ENCODE measurements at regions not wholly inside any gene's neighbourhood (a gene's known extent, or its start where the extent isn't known, plus 50 kb on each side); places are given as distances from the start of the nearest gene placed in this dataset.

DNA sequence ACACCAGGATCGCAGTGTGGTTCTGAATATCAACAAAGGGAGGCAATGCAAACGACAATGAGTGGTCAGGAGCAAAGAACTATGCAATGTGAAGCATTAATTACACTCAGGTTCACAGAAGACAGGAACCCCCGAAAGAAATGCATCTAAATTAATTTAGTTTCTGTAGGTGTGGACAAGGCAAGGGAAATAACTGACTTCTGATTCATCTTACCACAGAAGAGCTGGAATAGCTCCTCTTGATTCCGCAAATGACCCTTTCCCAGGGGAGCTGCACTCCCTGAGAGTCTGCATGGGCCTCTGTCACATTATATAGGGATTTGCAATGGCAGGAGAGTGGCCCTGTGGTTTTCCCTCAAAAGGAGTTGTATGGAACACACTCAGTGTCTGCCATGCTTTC lies 263.9 kb upstream of the APCDD1 start:
- H3K9ac ChIP-seq (ENCODE audit: low read length): no peak overlapping the region
- no peaks in the 10 kb centered on the region for H3K36me3 ChIP-seq (replicated peaks; ENCODE audit: insufficient read depth, low read length)
- H2AFZ ChIP-seq (ENCODE audit: low read length): no peak overlapping the region
- DNase-seq: no peak
- H3K79me2 ChIP-seq (ENCODE audit: low read length): no peaks in the 10 kb centered on the region
- no peak overlapping the region for H3K4me3 ChIP-seq (ENCODE audit: low read length)
- H3K4me1 ChIP-seq (ENCODE audit: low read length): no peaks in the 10 kb centered on the region
- no peaks in the 10 kb centered on the region for H3K9me2 ChIP-seq (replicated peaks; ENCODE audit: insufficient read depth, low read length)
- H3K9me3 ChIP-seq (replicated peaks; ENCODE audit: insufficient read depth, low read length): no peaks in the 10 kb centered on the region
- H3K4me2 ChIP-seq (ENCODE audit: low read depth, low read length): no peak overlapping the region
- no peak overlapping the region for H3K27ac ChIP-seq (ENCODE audit: low read length)
- H4K20me1 ChIP-seq (ENCODE audit: insufficient read depth, low read length): no peaks in the 10 kb centered on the region
- TF ChIP-seq EZH2 (optimal IDR thresholded peaks at IDR 0.05; ENCODE audit: low read depth, low read length) (no peak), EZH2phosphoT487 (IDR thresholded peaks at IDR 0.05; ENCODE audit: low read length) (no peak)
- H3K27me3 ChIP-seq (replicated peaks; ENCODE audit: insufficient read depth, low read length): no peaks in the 10 kb centered on the region
- H3F3A ChIP-seq (ENCODE audit: insufficient read depth, low read length): no peaks in the 10 kb centered on the region

DNA sequence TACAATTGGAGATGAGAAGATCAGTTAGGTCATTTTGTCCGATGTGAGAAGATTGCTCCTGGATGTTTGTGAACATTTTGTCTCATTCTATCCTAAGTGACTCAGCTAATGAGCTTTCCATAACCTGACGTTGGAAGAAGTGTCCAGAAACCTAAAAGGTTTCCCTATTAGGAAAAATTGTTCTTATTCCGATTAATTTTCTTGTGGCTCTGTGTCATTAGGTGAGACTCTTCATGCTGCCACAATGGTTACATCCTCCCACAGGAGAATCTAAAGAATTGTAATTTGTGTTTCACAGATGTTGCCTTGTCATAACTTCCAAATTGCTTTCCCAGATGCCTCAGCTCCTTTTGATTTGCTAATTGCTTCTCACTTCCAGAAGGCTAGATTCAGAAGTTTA lies 261.0 kb upstream of the APCDD1 start:
- H3K27me3 ChIP-seq (replicated peaks; ENCODE audit: insufficient read depth, low read length): no peaks in the 10 kb centered on the region
- no peaks in the 10 kb centered on the region for H4K20me1 ChIP-seq (ENCODE audit: insufficient read depth, low read length)
- no peak overlapping the region for H3K9ac ChIP-seq (ENCODE audit: low read length)
- no peaks in the 10 kb centered on the region for H3K9me2 ChIP-seq (replicated peaks; ENCODE audit: insufficient read depth, low read length)
- no peak overlapping the region for H3K4me2 ChIP-seq (ENCODE audit: low read depth, low read length)
- H3K9me3 ChIP-seq (replicated peaks; ENCODE audit: insufficient read depth, low read length): no peaks in the 10 kb centered on the region
- H3F3A ChIP-seq (ENCODE audit: insufficient read depth, low read length): no peaks in the 10 kb centered on the region
- H3K27ac ChIP-seq (ENCODE audit: low read length): no peak overlapping the region
- TF ChIP-seq EZH2 (optimal IDR thresholded peaks at IDR 0.05; ENCODE audit: low read depth, low read length) (no peak), EZH2phosphoT487 (IDR thresholded peaks at IDR 0.05; ENCODE audit: low read length) (no peak)
- TF ChIP-seq, protein P1, sequence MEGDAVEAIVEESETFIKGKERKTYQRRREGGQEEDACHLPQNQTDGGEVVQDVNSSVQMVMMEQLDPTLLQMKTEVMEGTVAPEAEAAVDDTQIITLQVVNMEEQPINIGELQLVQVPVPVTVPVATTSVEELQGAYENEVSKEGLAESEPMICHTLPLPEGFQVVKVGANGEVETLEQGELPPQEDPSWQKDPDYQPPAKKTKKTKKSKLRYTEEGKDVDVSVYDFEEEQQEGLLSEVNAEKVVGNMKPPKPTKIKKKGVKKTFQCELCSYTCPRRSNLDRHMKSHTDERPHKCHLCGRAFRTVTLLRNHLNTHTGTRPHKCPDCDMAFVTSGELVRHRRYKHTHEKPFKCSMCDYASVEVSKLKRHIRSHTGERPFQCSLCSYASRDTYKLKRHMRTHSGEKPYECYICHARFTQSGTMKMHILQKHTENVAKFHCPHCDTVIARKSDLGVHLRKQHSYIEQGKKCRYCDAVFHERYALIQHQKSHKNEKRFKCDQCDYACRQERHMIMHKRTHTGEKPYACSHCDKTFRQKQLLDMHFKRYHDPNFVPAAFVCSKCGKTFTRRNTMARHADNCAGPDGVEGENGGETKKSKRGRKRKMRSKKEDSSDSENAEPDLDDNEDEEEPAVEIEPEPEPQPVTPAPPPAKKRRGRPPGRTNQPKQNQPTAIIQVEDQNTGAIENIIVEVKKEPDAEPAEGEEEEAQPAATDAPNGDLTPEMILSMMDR (IDR thresholded peaks at IDR 0.05; ENCODE audit: low read length): no peak
- H3K79me2 ChIP-seq (ENCODE audit: low read length): no peaks in the 10 kb centered on the region
- H2AFZ ChIP-seq (ENCODE audit: low read length): no peak overlapping the region
- H3K4me1 ChIP-seq (ENCODE audit: low read length): no peaks in the 10 kb centered on the region
- no peak overlapping the region for H3K4me3 ChIP-seq (ENCODE audit: low read length)
- no peak for DNase-seq
- H3K36me3 ChIP-seq (replicated peaks; ENCODE audit: insufficient read depth, low read length): no peaks in the 10 kb centered on the region

DNA sequence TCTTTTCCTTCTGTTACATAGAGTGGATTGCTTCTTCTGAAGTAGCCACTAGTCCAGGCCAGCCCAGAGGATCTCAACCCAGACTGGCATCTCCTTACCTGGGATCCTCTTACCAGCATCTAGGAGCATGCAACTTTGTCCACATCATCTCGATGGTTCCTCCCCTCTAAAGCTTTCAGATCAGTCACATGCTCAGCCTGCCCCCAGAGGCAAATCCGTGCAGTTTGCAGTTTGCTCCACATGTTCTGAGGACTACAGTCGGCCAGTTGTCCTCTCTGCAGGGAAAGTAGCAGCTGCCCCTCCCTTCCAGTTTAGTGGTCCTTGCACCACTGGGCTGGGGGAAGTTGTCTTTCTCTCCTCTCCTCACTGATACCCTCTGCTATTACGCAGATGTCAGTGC lies 259.8 kb upstream of the APCDD1 start:
- H3K4me2 ChIP-seq (ENCODE audit: low read depth, low read length): no peak overlapping the region
- H3K9me2 ChIP-seq (replicated peaks; ENCODE audit: insufficient read depth, low read length): no peaks in the 10 kb centered on the region
- DNase-seq: no peak
- H3K9me3 ChIP-seq (replicated peaks; ENCODE audit: insufficient read depth, low read length): no peaks in the 10 kb centered on the region
- no peak overlapping the region for H3K9ac ChIP-seq (ENCODE audit: low read length)
- H4K20me1 ChIP-seq (ENCODE audit: insufficient read depth, low read length): no peaks in the 10 kb centered on the region
- no peaks in the 10 kb centered on the region for H3K79me2 ChIP-seq (ENCODE audit: low read length)
- no peaks in the 10 kb centered on the region for H3K27me3 ChIP-seq (replicated peaks; ENCODE audit: insufficient read depth, low read length)
- no peak overlapping the region for H2AFZ ChIP-seq (ENCODE audit: low read length)
- no peak overlapping the region for H3K4me3 ChIP-seq (ENCODE audit: low read length)
- H3K4me1 ChIP-seq (ENCODE audit: low read length): no peaks in the 10 kb centered on the region
- H3K36me3 ChIP-seq (replicated peaks; ENCODE audit: insufficient read depth, low read length): no peaks in the 10 kb centered on the region
- H3K27ac ChIP-seq (ENCODE audit: low read length): no peak overlapping the region
- H3F3A ChIP-seq (ENCODE audit: insufficient read depth, low read length): no peaks in the 10 kb centered on the region
- TF ChIP-seq EZH2 (optimal IDR thresholded peaks at IDR 0.05; ENCODE audit: low read depth, low read length) (no peak), EZH2phosphoT487 (IDR thresholded peaks at IDR 0.05; ENCODE audit: low read length) (no peak)
- TF ChIP-seq, protein P1 (IDR thresholded peaks at IDR 0.05; ENCODE audit: low read length): no peak

DNA sequence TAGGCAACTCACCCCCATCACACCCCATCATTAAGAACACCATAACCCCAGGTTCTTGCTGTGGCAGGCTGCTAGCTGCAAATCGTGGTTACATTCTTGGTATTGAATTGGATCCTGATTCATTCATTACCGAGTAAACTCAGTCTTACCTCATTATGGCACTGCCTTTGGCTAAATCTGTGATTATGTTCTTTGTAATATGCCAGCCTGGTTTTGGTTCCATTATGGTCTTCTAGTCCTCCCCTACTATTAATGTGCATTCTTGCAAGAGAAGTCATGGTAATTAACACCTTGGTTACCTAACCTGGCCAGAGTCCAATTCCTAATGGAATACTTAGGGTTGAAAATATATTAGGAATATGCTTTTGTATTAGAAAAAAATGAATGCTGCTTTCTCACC lies 258.9 kb upstream of the APCDD1 start:
- Histone ChIP-seq H3K4me3 (ENCODE audit: low read length) (no peak overlapping the region), H3K36me3 (replicated peaks; ENCODE audit: insufficient read depth, low read length) (no peaks in the 10 kb centered on the region), H4K20me1 (ENCODE audit: insufficient read depth, low read length) (no peaks in the 10 kb centered on the region), H3K79me2 (ENCODE audit: low read length) (no peaks in the 10 kb centered on the region), H3K27me3 (replicated peaks; ENCODE audit: insufficient read depth, low read length) (no peaks in the 10 kb centered on the region), H3F3A (ENCODE audit: insufficient read depth, low read length) (no peaks in the 10 kb centered on the region), H3K9me2 (replicated peaks; ENCODE audit: insufficient read depth, low read length) (no peaks in the 10 kb centered on the region), H2AFZ (ENCODE audit: low read length) (no peak overlapping the region), H3K9me3 (replicated peaks; ENCODE audit: insufficient read depth, low read length) (no peaks in the 10 kb centered on the region), H3K9ac (ENCODE audit: low read length) (no peak overlapping the region), H3K4me2 (ENCODE audit: low read depth, low read length) (no peak overlapping the region), H3K4me1 (ENCODE audit: low read length) (no peaks in the 10 kb centered on the region), H3K27ac (ENCODE audit: low read length) (no peak overlapping the region)
- TF ChIP-seq EZH2 (optimal IDR thresholded peaks at IDR 0.05; ENCODE audit: low read depth, low read length): no peak
- TF ChIP-seq EZH2phosphoT487 (IDR thresholded peaks at IDR 0.05; ENCODE audit: low read length): no peak
- TF ChIP-seq, protein P1 (IDR thresholded peaks at IDR 0.05; ENCODE audit: low read length): no peak
- no peak for DNase-seq

Data from MM.1S (cell line).